Esophagus muscularis mucosa (tissue), 3 donors: ENCODE measurements at regions not wholly inside any gene's neighbourhood (a gene's known extent, or its start where the extent isn't known, plus 50 kb on each side); places are given as distances from the start of the nearest gene placed in this dataset.

Source experiments
- CTCF ChIP-seq, 3 experiments: fragments of 200-600 bp in 2 of 3; fragments of 450-650 bp in 1 of 3; sonication (generic) in 2 of 3; IDR thresholded peaks; one replicate each; pipeline ENCODE4 v1.5.1; 2017 to 2019; ENCODE audit warnings: antibody characterized with exemption in 3 of 3, mild to moderate bottlenecking in 2 of 3, moderate library complexity in 1 of 3
- POLR2AphosphoS5 ChIP-seq, 2 donors: sonication (generic); formaldehyde crosslinking; IDR thresholded peaks; one replicate each; pipeline ENCODE4 v1.6.1; 2017; ENCODE audit warnings: antibody characterized with exemption in 2 of 2

GRCh38 chr7:12768948-12769347 lies 81.5 kb downstream of the ARL4A start:
- TF ChIP-seq CTCF (IDR thresholded peaks at IDR 0.05) (no peak), POLR2AphosphoS5 (IDR thresholded peaks at IDR 0.05) (no peak)
